ENCODE measurements at regions not wholly inside any gene's neighbourhood (a gene's known extent, or its start where the extent isn't known, plus 50 kb on each side); places are given as distances from the start of the nearest gene placed in this dataset.
"Not testable (repeated sequence)": the region's sequence is repeated elsewhere in the genome, so short reads cannot be mapped to it uniquely, and the experiment has no call there.

- H3K4me1 Mint-ChIP-seq (ENCODE audit: low read depth) = peaks cover 18% of the 10 kb centered on the region
- H3K27me3 Mint-ChIP-seq = peaks cover 2% of the 10 kb centered on the region
- peak; percentile 87 for DNase-seq
- no peaks in the 10 kb centered on the region for H3K9me3 Mint-ChIP-seq
- H3K27ac Mint-ChIP-seq = peak overlapping the region; percentile 92
- peak overlapping the region; percentile 90 for H3K4me3 Mint-ChIP-seq
- CTCF ChIA-PET = interaction anchor here (0.8 to 2.8 kb wide), 8 partner anchors 9 to 536 kb away, joined by 3 to 12 read pairs (median 4); partner anchors contain the start of gene CHD6
- POLR2A ChIA-PET = interaction anchor here (0.6 to 1.8 kb wide), 3 partner anchors 75 to 170 kb away, joined by 3 to 10 read pairs (median 7); partner anchors contain the start of gene CHD6
- intact Hi-C loops (cut with micrococcal nuclease) = loop anchor here (1.0 to 10.0 kb wide), 6 partner anchors 75 to 729 kb away; partner anchors contain the start of genes CHD6 and LPIN3
- no peaks in the 10 kb centered on the region for H3K36me3 Mint-ChIP-seq
These were observed 75.2 kb upstream of the CHD6 start for GRCh38 chr20:41693136-41693979.

- H3K4me1 Mint-ChIP-seq (ENCODE audit: low read depth) = peaks cover 16% of the 10 kb centered on the region
- peaks cover under 1% of the 10 kb centered on the region for H3K27me3 Mint-ChIP-seq
- no peaks in the 10 kb centered on the region for H3K9me3 Mint-ChIP-seq
- intact Hi-C loops (cut with micrococcal nuclease) = loop anchor here (1.0 to 10.0 kb wide), 6 partner anchors 74 to 728 kb away; partner anchors contain the start of genes CHD6 and LPIN3
- DNase-seq = peak; percentile 85
- H3K27ac Mint-ChIP-seq = peak overlapping the region; percentile 92
- POLR2A ChIA-PET = interaction anchor here (0.6 to 1.8 kb wide), 3 partner anchors 74 to 170 kb away, joined by 3 to 10 read pairs (median 7); partner anchors contain the start of gene CHD6
- H3K36me3 Mint-ChIP-seq = no peaks in the 10 kb centered on the region
- CTCF ChIA-PET = interaction anchor here (0.8 to 2.8 kb wide), 7 partner anchors 9 to 535 kb away, joined by 3 to 12 read pairs (median 4); partner anchors contain the start of gene CHD6
- peak overlapping the region; percentile 90 for H3K4me3 Mint-ChIP-seq
These were observed 74.4 kb upstream of the CHD6 start for GRCh38 chr20:41692479-41693135.

GRCh38 chr20:41691443-41691842 lies 73.3 kb upstream of the CHD6 start:
- Mint-ChIP-seq H3K4me1 (ENCODE audit: low read depth) (peaks cover 15% of the 10 kb centered on the region), H3K27me3 (peaks cover 7% of the 10 kb centered on the region), H3K36me3 (no peaks in the 10 kb centered on the region), H3K9me3 (no peaks in the 10 kb centered on the region), H3K4me3 (no peak overlapping the region), H3K27ac (no peak overlapping the region)
- ChIA-PET CTCF (interaction anchor here (2.8 kb wide), 1 partner anchor 44 kb away, joined by 12 read pairs; no protein-coding TSS in a partner anchor), POLR2A (interaction anchor here (0.7 kb wide), 1 partner anchor 19 kb away, joined by 3 read pairs; no protein-coding TSS in a partner anchor)
- intact Hi-C loops (cut with micrococcal nuclease) = loop anchor here (5.0 to 10.0 kb wide), 3 partner anchors 187 to 727 kb away; partner anchors contain the start of gene LPIN3
- DNase-seq = no peak

GRCh38 chr20:41690702-41691101 lies 72.5 kb upstream of the CHD6 start:
- no peak overlapping the region for H3K4me3 Mint-ChIP-seq
- no peaks in the 10 kb centered on the region for H3K9me3 Mint-ChIP-seq
- peaks cover 10% of the 10 kb centered on the region for H3K4me1 Mint-ChIP-seq (ENCODE audit: low read depth)
- peaks cover 7% of the 10 kb centered on the region for H3K27me3 Mint-ChIP-seq
- no peak overlapping the region for H3K27ac Mint-ChIP-seq
- no peak for DNase-seq
- ChIA-PET CTCF (interaction anchor here (1.0 kb wide), 1 partner anchor 280 kb away, joined by 3 read pairs; no protein-coding TSS in a partner anchor), POLR2A (no interaction called here)
- no peaks in the 10 kb centered on the region for H3K36me3 Mint-ChIP-seq
- intact Hi-C loops (cut with micrococcal nuclease) = loop anchor here (5.0 to 10.0 kb wide), 3 partner anchors 186 to 726 kb away; partner anchors contain the start of gene LPIN3

DNA sequence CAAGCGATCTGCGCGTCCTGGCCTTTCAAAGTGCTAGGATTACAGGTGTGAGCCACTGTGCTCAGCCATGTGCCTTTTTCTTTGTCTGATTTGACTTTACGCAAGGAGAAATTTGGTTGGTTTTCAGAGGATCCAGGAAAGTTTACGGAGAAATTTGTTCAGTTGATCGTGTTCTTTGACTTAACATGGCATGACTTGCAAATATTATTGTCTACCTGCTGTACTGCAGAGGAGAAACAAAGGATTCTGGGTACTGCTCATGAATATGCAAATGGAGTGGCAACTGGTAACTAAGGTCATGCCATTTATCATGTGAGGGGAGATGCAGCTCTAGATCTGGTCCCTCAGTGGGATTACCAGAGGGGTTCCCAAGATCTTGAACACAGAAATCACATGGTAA lies 68.8 kb upstream of the CHD6 start:
- intact Hi-C loops (cut with micrococcal nuclease) = no loop called here
- H3K9me3 Mint-ChIP-seq = no peaks in the 10 kb centered on the region
- CTCF ChIA-PET = interaction anchor here (1.5 kb wide), 1 partner anchor 11 kb away, joined by 6 read pairs; no protein-coding TSS in a partner anchor
- H3K4me3 Mint-ChIP-seq = no peak overlapping the region
- no peak overlapping the region for H3K27ac Mint-ChIP-seq
- peaks cover 9% of the 10 kb centered on the region for H3K27me3 Mint-ChIP-seq
- POLR2A ChIA-PET = no interaction called here
- DNase-seq = no peak
- H3K36me3 Mint-ChIP-seq = no peaks in the 10 kb centered on the region
- H3K4me1 Mint-ChIP-seq (ENCODE audit: low read depth) = no peaks in the 10 kb centered on the region

GRCh38 chr20:41685145-41685544 lies 67.0 kb upstream of the CHD6 start:
- POLR2A ChIA-PET; H3K9me3 Mint-ChIP-seq; DNase-seq; H3K27ac Mint-ChIP-seq; CTCF ChIA-PET; H3K4me1 Mint-ChIP-seq (ENCODE audit: low read depth); H3K4me3 Mint-ChIP-seq; H3K36me3 Mint-ChIP-seq; intact Hi-C loops (cut with micrococcal nuclease): not testable (repeated sequence)
- H3K27me3 Mint-ChIP-seq = peaks cover 11% of the 10 kb centered on the region

GRCh38 chr20:41678799-41679198 lies 60.6 kb upstream of the CHD6 start:
- POLR2A ChIA-PET = no interaction called here
- no peak overlapping the region for H3K4me3 Mint-ChIP-seq
- peaks cover 3% of the 10 kb centered on the region for H3K9me3 Mint-ChIP-seq
- no peak for DNase-seq
- H3K36me3 Mint-ChIP-seq = no peaks in the 10 kb centered on the region
- intact Hi-C loops (cut with micrococcal nuclease) = no loop called here
- no peaks in the 10 kb centered on the region for H3K4me1 Mint-ChIP-seq (ENCODE audit: low read depth)
- H3K27me3 Mint-ChIP-seq = peaks cover 7% of the 10 kb centered on the region
- CTCF ChIA-PET = interaction anchor here (1.0 kb wide), 1 partner anchor 18 kb away, joined by 3 read pairs; no protein-coding TSS in a partner anchor
- H3K27ac Mint-ChIP-seq = no peak overlapping the region

DNA sequence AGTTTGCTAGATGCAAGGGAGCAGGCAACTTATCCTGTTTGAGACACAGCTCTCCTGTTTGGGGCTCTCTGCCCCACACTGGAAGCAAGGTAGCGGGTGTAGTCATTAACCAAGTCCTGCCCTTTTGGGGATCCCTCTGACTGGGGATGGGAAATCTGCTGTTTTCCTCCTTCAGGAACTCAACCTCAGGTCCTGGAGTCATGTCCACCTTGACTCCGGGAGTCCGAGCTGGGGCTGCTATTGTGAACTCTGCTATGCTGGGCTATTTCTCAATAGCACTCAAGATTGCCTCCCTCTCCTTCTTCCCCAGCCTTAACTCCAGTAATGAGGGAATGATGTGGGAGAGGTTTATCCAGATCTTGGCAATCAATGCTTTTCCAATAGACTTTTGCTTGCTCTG lies 54.1 kb upstream of the CHD6 start:
- ChIA-PET CTCF (no interaction called here), POLR2A (no interaction called here)
- intact Hi-C loops (cut with micrococcal nuclease) = no loop called here
- H3K27ac Mint-ChIP-seq = no peak overlapping the region
- no peak overlapping the region for H3K4me3 Mint-ChIP-seq
- no peaks in the 10 kb centered on the region for H3K4me1 Mint-ChIP-seq (ENCODE audit: low read depth)
- H3K27me3 Mint-ChIP-seq = peaks cover 30% of the 10 kb centered on the region
- no peak for DNase-seq
- H3K36me3 Mint-ChIP-seq = no peaks in the 10 kb centered on the region
- no peaks in the 10 kb centered on the region for H3K9me3 Mint-ChIP-seq

- H3K27ac Mint-ChIP-seq = no peak overlapping the region
- H3K36me3 Mint-ChIP-seq = no peaks in the 10 kb centered on the region
- peaks cover 34% of the 10 kb centered on the region for H3K27me3 Mint-ChIP-seq
- ChIA-PET CTCF (no interaction called here), POLR2A (no interaction called here)
- H3K9me3 Mint-ChIP-seq = no peaks in the 10 kb centered on the region
- intact Hi-C loops (cut with micrococcal nuclease) = no loop called here
- DNase-seq = no peak
- no peaks in the 10 kb centered on the region for H3K4me1 Mint-ChIP-seq (ENCODE audit: low read depth)
- no peak overlapping the region for H3K4me3 Mint-ChIP-seq
These were observed 53.0 kb upstream of the CHD6 start for GRCh38 chr20:41671143-41671542.

GRCh38 chr20:41670631-41671030 lies 52.5 kb upstream of the CHD6 start:
- POLR2A ChIA-PET = no interaction called here
- CTCF ChIA-PET = no interaction called here
- no peaks in the 10 kb centered on the region for H3K9me3 Mint-ChIP-seq
- intact Hi-C loops (cut with micrococcal nuclease) = no loop called here
- no peak overlapping the region for H3K4me3 Mint-ChIP-seq
- DNase-seq = no peak
- peaks cover 34% of the 10 kb centered on the region for H3K27me3 Mint-ChIP-seq
- no peak overlapping the region for H3K27ac Mint-ChIP-seq
- no peaks in the 10 kb centered on the region for H3K4me1 Mint-ChIP-seq (ENCODE audit: low read depth)
- no peaks in the 10 kb centered on the region for H3K36me3 Mint-ChIP-seq

- ChIA-PET POLR2A (no interaction called here), CTCF (no interaction called here)
- no peak overlapping the region for H3K27ac Mint-ChIP-seq
- no peaks in the 10 kb centered on the region for H3K9me3 Mint-ChIP-seq
- H3K27me3 Mint-ChIP-seq = peaks cover 34% of the 10 kb centered on the region
- intact Hi-C loops (cut with micrococcal nuclease) = no loop called here
- no peaks in the 10 kb centered on the region for H3K4me1 Mint-ChIP-seq (ENCODE audit: low read depth)
- H3K4me3 Mint-ChIP-seq = no peak overlapping the region
- no peaks in the 10 kb centered on the region for H3K36me3 Mint-ChIP-seq
- no peak for DNase-seq
These were observed 51.6 kb upstream of the CHD6 start for GRCh38 chr20:41669708-41670263.
